HUES48 (cell line): ENCODE measurements at regions not wholly inside any gene's neighbourhood (a gene's known extent, or its start where the extent isn't known, plus 50 kb on each side); places are given as distances from the start of the nearest gene placed in this dataset.

Experiments used
- H3K27ac ChIP-seq: one replicate; pipeline ENCODE4 v1.7.0; 2013; ENCODE audit warnings: low read depth, low read length, inconsistent platforms
- H3K27me3 ChIP-seq: 2 replicates; pipeline ENCODE4 v1.6.1; 2013; ENCODE audit warnings: mild to moderate bottlenecking, low read length; ENCODE audit not compliant: control insufficient read depth, insufficient read depth
- H3K36me3 ChIP-seq: 2 replicates; pipeline ENCODE4 v1.6.1; 2013; ENCODE audit warnings: low read length; ENCODE audit not compliant: control insufficient read depth, insufficient read depth
- H3K4me1 ChIP-seq: 2 replicates; pipeline ENCODE4 v1.6.1; 2013; ENCODE audit warnings: mild to moderate bottlenecking, low read length; ENCODE audit not compliant: control insufficient read depth, insufficient read depth
- H3K4me3 ChIP-seq: 2 replicates; pipeline ENCODE4 v1.5.1; 2013; ENCODE audit warnings: mild to moderate bottlenecking, low read depth, low read length
- H3K9ac ChIP-seq: 2 replicates; pipeline ENCODE4 v1.6.1; 2013; ENCODE audit warnings: mild to moderate bottlenecking, low read depth, low read length, moderate library complexity
- H3K9me3 ChIP-seq: 2 replicates; pipeline ENCODE4 v1.6.1; 2013; ENCODE audit warnings: low read length; ENCODE audit not compliant: control insufficient read depth, insufficient read depth

GRCh38 chr4:104418286-104418685, 76.4 kb downstream of the CXXC4 start:
- Histone ChIP-seq H3K4me1 (peaks cover 43% of the 10 kb centered on the region), H3K9me3 (no peaks in the 10 kb centered on the region), H3K9ac (no peak overlapping the region), H3K4me3 (no peak overlapping the region), H3K27ac (no peak overlapping the region), H3K36me3 (no peaks in the 10 kb centered on the region), H3K27me3 (no peaks in the 10 kb centered on the region)

GRCh38 chr4:104417357-104417882, 77.3 kb downstream of the CXXC4 start:
- peaks cover 43% of the 10 kb centered on the region for H3K4me1 ChIP-seq

DNA sequence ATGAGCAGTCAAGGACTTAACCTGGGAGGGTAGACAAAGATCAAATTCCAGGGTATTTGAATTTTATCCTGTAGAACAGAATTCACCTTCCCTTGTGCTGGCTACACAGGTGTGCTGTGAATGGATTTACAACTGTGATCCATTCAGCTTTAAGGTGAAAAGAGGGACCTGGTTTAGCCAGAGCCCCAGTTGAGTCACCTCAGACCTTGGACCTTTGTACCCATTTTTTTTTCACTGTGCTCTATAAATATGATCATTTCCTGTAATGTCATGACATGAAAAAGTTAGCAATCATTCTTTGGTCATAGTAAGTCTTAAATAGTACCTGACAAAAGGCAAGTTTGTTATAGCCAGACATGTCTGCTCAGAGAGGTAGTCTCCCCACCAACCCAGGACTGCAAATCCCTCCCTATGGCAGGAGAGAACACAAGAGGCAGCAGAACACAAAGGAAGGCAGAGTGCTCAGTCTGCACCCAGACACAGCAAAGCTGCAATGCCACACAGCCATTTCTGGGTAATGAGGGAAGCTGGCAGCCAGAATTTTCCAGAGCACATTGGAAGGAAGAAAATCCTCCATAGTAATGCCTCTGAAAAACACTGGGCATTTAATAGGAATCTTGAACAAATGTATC, 77.9 kb downstream of the CXXC4 start:
- Histone ChIP-seq H3K9ac (no peak overlapping the region), H3K9me3 (no peaks in the 10 kb centered on the region), H3K4me1 (peaks cover 41% of the 10 kb centered on the region), H3K27ac (no peak overlapping the region), H3K36me3 (no peaks in the 10 kb centered on the region), H3K27me3 (no peaks in the 10 kb centered on the region), H3K4me3 (no peak overlapping the region)

More at GRCh38 chr4:104417357-104417882, 77.3 kb downstream of the CXXC4 start:
- no peak overlapping the region for H3K27ac ChIP-seq
- H3K36me3 ChIP-seq = no peaks in the 10 kb centered on the region
- H3K9me3 ChIP-seq = no peaks in the 10 kb centered on the region
- H3K9ac ChIP-seq = no peak overlapping the region
- H3K27me3 ChIP-seq = no peaks in the 10 kb centered on the region
- no peak overlapping the region for H3K4me3 ChIP-seq

DNA sequence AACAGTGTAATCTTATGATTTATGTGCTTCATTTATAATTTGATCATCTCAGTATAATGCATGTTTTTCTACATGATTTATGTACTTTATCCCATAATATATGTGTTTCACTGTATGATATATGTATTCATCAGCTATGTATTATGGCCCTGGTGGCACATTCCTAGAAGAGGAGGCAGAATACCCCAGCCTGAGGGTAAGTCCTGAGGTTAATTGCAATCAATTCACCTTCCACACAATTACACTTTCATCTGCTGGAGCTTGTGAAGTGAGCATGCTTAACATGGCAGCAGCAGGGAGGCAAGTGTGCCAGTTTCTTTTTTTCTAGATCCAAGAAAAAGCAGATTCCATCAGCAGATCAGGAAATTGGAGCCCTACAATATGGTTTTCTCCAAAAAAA, 81.2 kb downstream of the CXXC4 start:
- Histone ChIP-seq H3K9me3 (no peaks in the 10 kb centered on the region), H3K27ac (no peak overlapping the region), H3K36me3 (no peaks in the 10 kb centered on the region), H3K4me1 (peaks cover 20% of the 10 kb centered on the region), H3K27me3 (no peaks in the 10 kb centered on the region), H3K4me3 (no peak overlapping the region), H3K9ac (no peak overlapping the region)

GRCh38 chr4:104412344-104412743, 82.3 kb downstream of the CXXC4 start:
- Histone ChIP-seq H3K4me1 (peaks cover 18% of the 10 kb centered on the region), H3K27me3 (no peaks in the 10 kb centered on the region), H3K4me3 (no peak overlapping the region), H3K9ac (no peak overlapping the region), H3K36me3 (no peaks in the 10 kb centered on the region), H3K27ac (no peak overlapping the region), H3K9me3 (no peaks in the 10 kb centered on the region)

GRCh38 chr4:104411502-104411901, 83.2 kb downstream of the CXXC4 start:
- H3K27me3 ChIP-seq = no peaks in the 10 kb centered on the region
- H3K4me3 ChIP-seq = no peak overlapping the region
- no peak overlapping the region for H3K27ac ChIP-seq
- H3K4me1 ChIP-seq = peaks cover 9% of the 10 kb centered on the region
- H3K36me3 ChIP-seq = no peaks in the 10 kb centered on the region
- H3K9ac ChIP-seq = no peak overlapping the region
- H3K9me3 ChIP-seq = no peaks in the 10 kb centered on the region

- Histone ChIP-seq H3K9me3 (no peaks in the 10 kb centered on the region), H3K36me3 (no peaks in the 10 kb centered on the region), H3K4me3 (no peak overlapping the region), H3K4me1 (no peaks in the 10 kb centered on the region), H3K9ac (no peak overlapping the region), H3K27ac (no peak overlapping the region), H3K27me3 (no peaks in the 10 kb centered on the region)
Observed at GRCh38 chr4:104408878-104409277, 85.8 kb downstream of the CXXC4 start.

DNA sequence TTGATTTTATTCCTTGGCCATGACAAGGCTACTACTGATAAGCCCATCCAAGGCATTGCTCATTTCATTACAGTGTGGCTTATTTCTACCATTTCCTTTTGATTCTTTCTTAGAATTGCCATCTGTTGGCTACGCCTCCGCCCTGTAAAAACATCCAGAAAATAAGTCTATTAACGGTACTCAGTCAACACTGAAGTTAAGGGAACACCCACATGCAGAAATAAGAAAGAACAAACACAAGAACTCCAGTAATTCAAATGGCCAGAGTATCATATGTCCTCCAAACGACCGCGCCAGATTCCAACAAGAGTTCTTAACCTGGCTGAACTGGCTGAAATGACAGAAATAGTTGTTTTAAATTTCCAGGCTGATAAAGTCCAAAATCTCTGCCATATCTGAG, 90.3 kb downstream of the CXXC4 start:
- Histone ChIP-seq H3K36me3 (no peaks in the 10 kb centered on the region), H3K4me3 (no peak overlapping the region), H3K9me3 (no peaks in the 10 kb centered on the region), H3K27ac (no peak overlapping the region), H3K4me1 (no peaks in the 10 kb centered on the region), H3K9ac (no peak overlapping the region), H3K27me3 (no peaks in the 10 kb centered on the region)

- Histone ChIP-seq H3K9ac (no peak overlapping the region), H3K27ac (no peak overlapping the region), H3K4me1 (0 out of 2 replicates have a peak, but pooled peaks cover 6% of the 10 kb centered on the region), H3K9me3 (no peaks in the 10 kb centered on the region), H3K36me3 (no peaks in the 10 kb centered on the region), H3K4me3 (no peak overlapping the region), H3K27me3 (no peaks in the 10 kb centered on the region)
Observed at GRCh38 chr4:104395168-104395614, 99.5 kb downstream of the CXXC4 start.

GRCh38 chr4:104394406-104395167, 100.1 kb downstream of the CXXC4 start:
- no peaks in the 10 kb centered on the region for H3K36me3 ChIP-seq
- H3K27me3 ChIP-seq = no peaks in the 10 kb centered on the region
- H3K4me3 ChIP-seq = no peak overlapping the region
- no peaks in the 10 kb centered on the region for H3K9me3 ChIP-seq
- H3K9ac ChIP-seq = no peak overlapping the region
- no peak overlapping the region for H3K27ac ChIP-seq
- H3K4me1 ChIP-seq = 0 out of 2 replicates have a peak, but pooled peaks cover 6% of the 10 kb centered on the region

GRCh38 chr4:104393655-104394324, 100.9 kb downstream of the CXXC4 start:
- Histone ChIP-seq H3K36me3 (no peaks in the 10 kb centered on the region), H3K4me1 (0 out of 2 replicates have a peak, but pooled peaks cover 6% of the 10 kb centered on the region), H3K27ac (no peak overlapping the region), H3K9me3 (no peaks in the 10 kb centered on the region), H3K9ac (no peak overlapping the region), H3K4me3 (no peak overlapping the region), H3K27me3 (no peaks in the 10 kb centered on the region)
